GM23338 (cell line): ENCODE measurements at regions not wholly inside any gene's neighbourhood (a gene's known extent, or its start where the extent isn't known, plus 50 kb on each side); places are given as distances from the start of the nearest gene placed in this dataset.

Experiments used
- CREB1 ChIP-seq: fragments of 250-450 bp; sonication (Bioruptor Pico); IDR thresholded peaks from 2 replicates; pipeline ENCODE4 v1.5.0; 2020; ENCODE audit warnings: low read depth, mild to moderate bottlenecking, moderate library complexity
- CTCF ChIP-seq, 2 experiments: fragments of 200-600 bp in 1 of 2; sonication (generic) in 1 of 2; conservative IDR thresholded peaks; 2 replicates each; pipeline versions ENCODE4 v1.5.1 to v1.6.1; 2016 to 2017; ENCODE audit warnings: antibody characterized with exemption in 2 of 2, low read depth in 2 of 2, mild to moderate bottlenecking in 2 of 2, moderate library complexity in 1 of 2
- POLR2AphosphoS5 ChIP-seq: IDR thresholded peaks from 2 replicates; pipeline ENCODE4 v1.6.1; 2016; ENCODE audit warnings: antibody characterized with exemption, low read depth
- REST ChIP-seq: IDR thresholded peaks from one replicate; pipeline ENCODE4 v1.6.1; 2018; ENCODE audit warnings: antibody characterized with exemption; ENCODE audit not compliant: unreplicated experiment

- no peak for TF ChIP-seq CTCF (conservative IDR thresholded peaks at IDR 0.05; ENCODE audit: low read depth in 2 of 2)
- TF ChIP-seq POLR2AphosphoS5: no peak
- no peak for TF ChIP-seq REST
- TF ChIP-seq CREB1 (CRISPR knock-in tag): no peak
Measured at GRCh38 chr9:36462245-36462644, 62.2 kb upstream of the RNF38 start.
